Kidney epithelial cell (primary cell): ENCODE measurements at regions not wholly inside any gene's neighbourhood (a gene's known extent, or its start where the extent isn't known, plus 50 kb on each side); places are given as distances from the start of the nearest gene placed in this dataset.

Experiments used
- DNase-seq: peaks from one replicate; pipeline ENCODE4 v3.0.0-alpha.2; 2010; ENCODE audit warnings: low read depth
- H3K27me3 ChIP-seq: 2 replicates; pipeline ENCODE4 v1.6.0; 2011; ENCODE audit warnings: low read length; ENCODE audit not compliant: control insufficient read depth, insufficient read depth
- H3K36me3 ChIP-seq: 2 replicates; pipeline ENCODE4 v1.5.1; 2011; ENCODE audit warnings: low read length; ENCODE audit not compliant: control insufficient read depth, insufficient read depth
- H3K4me3 ChIP-seq: 2 replicates; pipeline ENCODE4 v1.5.1; 2011; ENCODE audit warnings: low read depth, mild to moderate bottlenecking, control low read depth, low read length
- CTCF ChIP-seq: IDR thresholded peaks from 2 replicates; pipeline ENCODE4 v1.5.1; 2011; ENCODE audit warnings: mild to moderate bottlenecking, moderate library complexity, low read length, control low read depth, inconsistent platforms; ENCODE audit not compliant: insufficient read depth, poor library complexity, severe bottlenecking

- Histone ChIP-seq H3K27me3 (no peaks in the 10 kb centered on the region), H3K36me3 (no peaks in the 10 kb centered on the region), H3K4me3 (no peak overlapping the region)
- no peak for DNase-seq
- no peak for TF ChIP-seq CTCF
Measured at GRCh38 chr5:54927097-54927746, 58.2 kb downstream of the ESM1 start.

- Histone ChIP-seq H3K36me3 (no peaks in the 10 kb centered on the region), H3K4me3 (no peak overlapping the region), H3K27me3 (no peaks in the 10 kb centered on the region)
- TF ChIP-seq CTCF = no peak
- DNase-seq = no peak
Measured at GRCh38 chr5:54924487-54924886, 60.9 kb downstream of the ESM1 start.

- no peaks in the 10 kb centered on the region for H3K36me3 ChIP-seq
- no peaks in the 10 kb centered on the region for H3K27me3 ChIP-seq
- TF ChIP-seq CTCF = no peak
- no peak overlapping the region for H3K4me3 ChIP-seq
- DNase-seq = no peak
Measured at GRCh38 chr5:54917323-54917722, 68.1 kb downstream of the ESM1 start.

GRCh38 chr5:54915466-54916027, 69.8 kb downstream of the ESM1 start:
- H3K27me3 ChIP-seq = no peaks in the 10 kb centered on the region
- TF ChIP-seq CTCF = no peak
- DNase-seq = no peak
- no peaks in the 10 kb centered on the region for H3K36me3 ChIP-seq
- H3K4me3 ChIP-seq = no peak overlapping the region

- Histone ChIP-seq H3K27me3 (peaks cover 3% of the 10 kb centered on the region), H3K36me3 (no peaks in the 10 kb centered on the region), H3K4me3 (no peak overlapping the region)
- no peak for DNase-seq
- no peak for TF ChIP-seq CTCF
Measured at GRCh38 chr5:54912021-54912420, 73.4 kb downstream of the ESM1 start.
